ENCODE measurements at regions not wholly inside any gene's neighbourhood (a gene's known extent, or its start where the extent isn't known, plus 50 kb on each side); places are given as distances from the start of the nearest gene placed in this dataset.
A peak's percentile ranks its signal among the peaks of the same experiment; 100 is the strongest.

DNA sequence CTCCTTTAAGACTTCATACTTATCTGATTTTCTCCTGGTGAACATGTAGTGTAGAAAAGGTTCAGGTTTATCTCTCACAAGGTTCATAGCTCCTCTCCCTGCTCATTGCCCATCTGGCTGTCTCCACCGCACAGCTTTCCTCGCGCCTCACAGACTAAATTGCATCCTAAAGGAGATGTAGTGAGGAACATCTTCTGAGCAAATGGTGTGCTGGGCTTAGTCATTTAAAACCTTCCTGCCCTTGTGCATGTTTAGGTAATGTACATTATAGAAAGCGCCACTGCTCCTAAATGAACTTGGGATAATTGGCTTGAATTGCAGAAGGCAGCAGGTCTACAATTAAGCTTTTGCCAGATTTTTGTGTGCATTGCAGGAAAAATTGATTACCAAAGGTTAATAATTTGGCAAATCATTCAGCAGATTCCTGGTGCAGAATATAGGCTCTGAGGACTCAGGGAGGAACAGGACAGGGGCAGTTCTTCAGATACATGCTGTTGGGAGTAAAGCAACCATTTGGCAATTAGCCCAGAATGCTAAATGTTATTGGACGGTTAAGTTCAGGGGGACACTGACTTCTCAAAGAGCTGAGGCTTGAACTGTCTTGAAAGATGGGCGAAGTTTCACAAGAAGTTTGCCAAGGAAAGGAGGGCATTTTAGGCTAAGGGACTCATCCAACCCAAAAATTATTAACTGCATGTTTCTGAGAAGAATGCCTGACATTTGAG lies 108.4 kb upstream of the CLDN10 start:
- no peak for ATAC-seq

DNA sequence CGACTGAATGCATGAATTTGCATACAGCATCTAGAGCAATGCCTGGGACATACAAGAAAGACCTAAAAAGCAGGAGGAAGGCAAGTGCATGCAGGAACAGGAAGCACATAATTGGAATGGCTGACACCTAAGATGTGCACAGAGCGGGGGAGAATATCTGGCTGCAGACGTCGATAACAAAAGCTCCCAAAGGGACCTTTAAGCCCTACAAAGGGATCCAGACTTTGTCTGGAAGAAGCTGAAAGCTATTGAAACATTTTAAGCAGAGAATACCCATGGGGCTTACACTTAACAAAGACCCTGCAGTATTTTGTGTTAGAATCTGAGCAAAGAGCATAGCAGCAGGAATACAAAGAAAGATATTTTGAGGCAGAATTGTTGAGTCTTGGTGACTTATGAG lies 107.4 kb upstream of the CLDN10 start:
- no peaks in the 10 kb centered on the region for H3K27me3 ChIP-seq
- intact Hi-C loops (cut with DNase I), result no loop called here
- H3K27ac ChIP-seq, result no peak overlapping the region
- H3K36me3 ChIP-seq, result no peaks in the 10 kb centered on the region
- no peaks in the 10 kb centered on the region for H3K9me3 ChIP-seq
- TF ChIP-seq, protein P1, sequence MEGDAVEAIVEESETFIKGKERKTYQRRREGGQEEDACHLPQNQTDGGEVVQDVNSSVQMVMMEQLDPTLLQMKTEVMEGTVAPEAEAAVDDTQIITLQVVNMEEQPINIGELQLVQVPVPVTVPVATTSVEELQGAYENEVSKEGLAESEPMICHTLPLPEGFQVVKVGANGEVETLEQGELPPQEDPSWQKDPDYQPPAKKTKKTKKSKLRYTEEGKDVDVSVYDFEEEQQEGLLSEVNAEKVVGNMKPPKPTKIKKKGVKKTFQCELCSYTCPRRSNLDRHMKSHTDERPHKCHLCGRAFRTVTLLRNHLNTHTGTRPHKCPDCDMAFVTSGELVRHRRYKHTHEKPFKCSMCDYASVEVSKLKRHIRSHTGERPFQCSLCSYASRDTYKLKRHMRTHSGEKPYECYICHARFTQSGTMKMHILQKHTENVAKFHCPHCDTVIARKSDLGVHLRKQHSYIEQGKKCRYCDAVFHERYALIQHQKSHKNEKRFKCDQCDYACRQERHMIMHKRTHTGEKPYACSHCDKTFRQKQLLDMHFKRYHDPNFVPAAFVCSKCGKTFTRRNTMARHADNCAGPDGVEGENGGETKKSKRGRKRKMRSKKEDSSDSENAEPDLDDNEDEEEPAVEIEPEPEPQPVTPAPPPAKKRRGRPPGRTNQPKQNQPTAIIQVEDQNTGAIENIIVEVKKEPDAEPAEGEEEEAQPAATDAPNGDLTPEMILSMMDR (IDR thresholded peaks at IDR 0.05), result no peak
- no peaks in the 10 kb centered on the region for H3K4me1 ChIP-seq
- ATAC-seq (no peak), DNase-seq (no peak)
- H3K4me3 ChIP-seq, result no peak overlapping the region

More for the DNA sequence above, 108.4 kb upstream of the CLDN10 start:
- intact Hi-C loops (cut with DNase I), result no loop called here
- Histone ChIP-seq H3K36me3 (no peaks in the 10 kb centered on the region), H3K4me3 (no peak overlapping the region), H3K27me3 (no peaks in the 10 kb centered on the region), H3K27ac (no peak overlapping the region), H3K4me1 (no peaks in the 10 kb centered on the region), H3K9me3 (no peaks in the 10 kb centered on the region)
- TF ChIP-seq, protein P1 (IDR thresholded peaks at IDR 0.05), result no peak
- peak in 1 of 4 donors; percentile 35 for DNase-seq

DNA sequence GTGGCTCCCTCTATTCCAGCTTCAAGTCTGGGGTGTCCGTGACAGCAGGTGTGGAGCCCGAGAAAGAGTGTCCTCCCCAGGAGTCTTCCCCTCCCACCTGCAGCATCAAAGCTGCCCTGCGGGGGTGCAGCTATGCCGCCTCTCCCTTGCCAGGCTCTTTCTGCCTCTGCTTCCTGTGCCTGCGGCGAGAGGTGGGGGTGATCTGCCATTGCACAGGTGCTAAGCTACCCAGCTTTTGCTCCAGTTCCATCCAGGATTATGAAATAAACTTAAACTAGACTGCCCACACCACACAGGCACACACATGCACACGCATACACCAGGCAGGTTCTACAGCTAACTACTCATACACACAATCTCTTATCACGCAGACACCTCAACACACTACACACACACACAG lies 104.7 kb upstream of the CLDN10 start:
- no peaks in the 10 kb centered on the region for H3K27me3 ChIP-seq
- ATAC-seq (no peak), DNase-seq (peak in 1 of 4 donors; percentile 49)
- H3K4me1 ChIP-seq, result no peaks in the 10 kb centered on the region
- no peaks in the 10 kb centered on the region for H3K36me3 ChIP-seq
- H3K9me3 ChIP-seq, result no peaks in the 10 kb centered on the region
- intact Hi-C loops (cut with DNase I), result no loop called here
- no peak overlapping the region for H3K4me3 ChIP-seq
- TF ChIP-seq, protein P1 (IDR thresholded peaks at IDR 0.05), result no peak
- no peak overlapping the region for H3K27ac ChIP-seq

DNA sequence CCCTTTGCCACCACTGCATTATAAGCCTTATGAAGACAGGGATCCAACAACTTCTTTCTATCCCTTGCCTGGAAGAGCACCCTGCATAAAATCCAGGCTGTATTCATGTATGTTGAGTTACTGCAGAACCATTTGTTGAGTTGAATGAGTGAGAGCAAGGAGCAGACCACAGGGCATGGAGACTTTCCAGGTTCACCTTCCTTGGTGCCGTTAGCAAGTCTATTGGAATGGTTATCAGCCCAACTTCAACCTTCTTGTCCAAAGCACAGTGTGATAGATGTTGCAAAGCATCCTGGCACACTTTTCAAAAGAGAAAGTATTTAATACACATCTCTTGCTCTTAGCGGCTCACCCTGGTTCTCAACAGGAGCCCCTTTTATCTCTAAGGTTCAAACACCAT lies 100.9 kb upstream of the CLDN10 start:
- DNase-seq, result no peak
- intact Hi-C loops (cut with DNase I), result no loop called here
- no peaks in the 10 kb centered on the region for H3K27me3 ChIP-seq

DNA sequence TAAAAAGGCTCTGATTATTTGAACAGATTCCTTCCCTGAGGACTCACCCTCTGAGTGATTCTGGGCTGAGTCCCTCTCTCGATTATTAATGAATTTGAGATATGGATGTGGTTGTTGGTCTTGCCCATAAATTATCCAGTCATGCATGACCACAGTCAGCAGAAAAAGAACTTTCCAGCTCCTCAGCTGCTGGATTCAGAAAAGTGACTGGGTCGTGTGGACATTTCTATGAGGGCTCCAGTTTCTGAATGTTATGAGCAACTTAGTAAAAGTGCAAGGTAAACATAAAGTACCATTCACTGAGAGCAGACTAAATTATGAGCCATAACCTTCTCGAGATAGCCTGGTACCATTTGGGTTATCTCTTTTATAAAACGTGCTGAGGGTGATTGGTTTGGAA lies 100.1 kb upstream of the CLDN10 start:
- Histone ChIP-seq H3K27me3 (no peaks in the 10 kb centered on the region), H3K4me3 (no peak overlapping the region), H3K9me3 (no peaks in the 10 kb centered on the region), H3K36me3 (no peaks in the 10 kb centered on the region), H3K4me1 (peaks cover 0 to 9% of the 10 kb centered on the region in 2 donors), H3K27ac (no peak overlapping the region)
- TF ChIP-seq, protein P1 (IDR thresholded peaks at IDR 0.05), result no peak
- ATAC-seq, result no peak
- intact Hi-C loops (cut with DNase I), result no loop called here
- no peak for DNase-seq

More for the DNA sequence above, 100.9 kb upstream of the CLDN10 start:
- peaks cover 0 to 2% of the 10 kb centered on the region in 2 donors for H3K4me1 ChIP-seq
- TF ChIP-seq, protein P1 (IDR thresholded peaks at IDR 0.05), result no peak
- no peaks in the 10 kb centered on the region for H3K9me3 ChIP-seq
- ATAC-seq, result no peak
- H3K4me3 ChIP-seq, result no peak overlapping the region
- no peak overlapping the region for H3K27ac ChIP-seq
- no peaks in the 10 kb centered on the region for H3K36me3 ChIP-seq

Data from left lung (tissue), 4 donors.